ENCODE measurements at regions not wholly inside any gene's neighbourhood (a gene's known extent, or its start where the extent isn't known, plus 50 kb on each side); places are given as distances from the start of the nearest gene placed in this dataset.

DNA sequence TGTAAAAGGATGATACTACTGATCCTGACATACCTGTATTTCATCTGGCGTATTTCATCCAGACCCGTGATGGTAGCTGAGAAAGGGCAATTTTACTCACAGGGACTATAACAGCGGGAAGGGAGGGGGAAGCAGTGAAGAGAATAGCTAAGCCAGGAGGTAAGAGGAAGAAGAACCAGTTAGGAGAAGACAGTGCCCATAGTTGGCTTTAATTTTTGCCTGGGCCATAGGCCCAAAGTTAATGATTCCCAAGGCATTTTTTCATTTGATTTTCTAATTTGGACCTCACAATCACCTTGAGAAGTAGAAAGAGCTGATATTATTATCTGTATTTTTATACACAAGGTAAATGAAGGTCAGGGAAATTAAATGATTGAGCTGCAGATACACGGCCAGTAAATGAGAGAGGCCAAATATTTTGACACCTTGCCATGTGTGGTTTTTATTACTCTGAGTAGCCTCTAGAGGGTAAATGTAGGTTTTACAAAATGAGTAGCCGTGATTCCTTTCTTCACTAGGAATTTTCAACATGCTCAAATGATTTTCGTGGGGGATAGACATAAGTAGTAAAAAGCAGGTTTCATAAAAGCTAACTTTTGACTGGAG lies 382.2 kb downstream of the FUT8 start:
- DNase-seq: no peak

DNA sequence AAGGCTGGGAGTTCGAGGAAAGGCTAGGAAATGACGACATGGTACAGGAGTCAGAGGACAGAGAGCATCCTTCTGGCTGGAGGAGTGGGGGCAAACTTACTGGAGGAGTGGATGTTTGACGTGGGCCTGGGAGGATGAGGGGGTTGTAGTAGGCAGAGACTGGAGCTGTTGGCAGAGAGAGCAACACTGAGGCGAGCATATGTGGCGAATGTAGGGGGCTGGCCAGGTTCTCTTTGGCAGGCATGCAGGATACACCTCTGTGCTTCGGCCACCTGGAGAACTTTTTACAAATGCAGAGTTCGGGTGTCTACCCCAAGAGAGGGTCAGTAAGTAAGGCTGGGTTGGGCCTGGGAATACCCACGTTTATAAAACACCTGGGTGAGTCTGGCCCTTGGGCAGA lies 385.7 kb downstream of the FUT8 start:
- DNase-seq: no peak

DNA sequence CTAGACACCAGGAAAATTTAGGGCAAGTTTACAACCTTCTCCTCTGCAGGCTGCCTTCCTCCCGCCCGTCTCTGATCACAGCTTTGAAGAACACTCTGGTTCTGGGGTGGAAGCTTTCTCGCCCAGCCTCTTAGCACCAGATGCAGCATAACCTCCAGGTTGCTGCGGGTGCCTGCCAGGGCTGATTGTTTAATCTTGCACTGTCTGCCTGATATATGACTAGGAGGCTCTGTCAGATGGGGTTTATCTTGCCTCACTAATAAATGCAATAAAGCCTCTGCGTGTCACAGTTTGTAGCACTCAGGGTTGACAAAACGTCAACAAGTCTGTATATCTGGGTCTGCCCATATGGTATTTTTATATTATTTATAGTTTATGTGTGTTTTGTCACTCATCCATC lies 388.2 kb downstream of the FUT8 start:
- no peak for DNase-seq

DNA sequence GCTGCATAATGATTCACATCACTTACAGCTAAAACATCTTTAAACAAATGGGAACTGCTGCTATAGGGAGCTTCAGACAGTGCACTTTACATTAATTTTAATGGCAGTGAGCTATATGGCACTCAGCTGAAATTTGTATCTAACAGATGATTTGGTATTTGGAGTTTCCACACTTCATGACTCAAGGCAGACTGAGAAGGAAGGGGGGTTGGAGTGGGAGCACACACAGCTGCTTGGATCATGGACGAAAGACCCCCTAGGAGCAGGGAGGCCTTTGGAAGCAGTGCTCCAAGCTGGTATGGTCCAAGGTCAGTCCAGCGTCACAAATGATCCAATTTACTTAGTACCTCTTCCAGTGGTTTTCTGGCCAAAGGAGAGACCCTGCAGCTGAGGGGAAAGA lies 389.7 kb downstream of the FUT8 start:
- DNase-seq: no peak

DNA sequence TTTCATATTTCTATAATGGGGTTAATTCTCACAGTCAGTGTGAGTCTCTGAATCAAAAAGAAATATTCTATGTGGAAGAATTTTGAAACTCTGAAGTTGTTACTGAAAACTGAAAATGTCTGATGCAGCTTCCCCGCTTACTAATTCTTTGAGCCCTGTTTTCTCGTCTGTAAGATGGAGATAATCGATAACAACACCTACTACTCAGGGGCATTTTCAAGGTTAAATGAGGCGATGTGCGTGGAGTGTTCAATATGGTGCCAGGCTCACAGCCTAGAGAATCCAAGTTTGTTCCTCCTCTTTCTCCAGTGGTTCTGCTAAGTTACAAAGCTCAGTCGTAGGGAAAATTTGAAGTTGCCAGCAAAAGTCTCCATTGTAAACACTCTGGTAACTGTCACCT lies 391.4 kb downstream of the FUT8 start:
- no peak for DNase-seq

DNA sequence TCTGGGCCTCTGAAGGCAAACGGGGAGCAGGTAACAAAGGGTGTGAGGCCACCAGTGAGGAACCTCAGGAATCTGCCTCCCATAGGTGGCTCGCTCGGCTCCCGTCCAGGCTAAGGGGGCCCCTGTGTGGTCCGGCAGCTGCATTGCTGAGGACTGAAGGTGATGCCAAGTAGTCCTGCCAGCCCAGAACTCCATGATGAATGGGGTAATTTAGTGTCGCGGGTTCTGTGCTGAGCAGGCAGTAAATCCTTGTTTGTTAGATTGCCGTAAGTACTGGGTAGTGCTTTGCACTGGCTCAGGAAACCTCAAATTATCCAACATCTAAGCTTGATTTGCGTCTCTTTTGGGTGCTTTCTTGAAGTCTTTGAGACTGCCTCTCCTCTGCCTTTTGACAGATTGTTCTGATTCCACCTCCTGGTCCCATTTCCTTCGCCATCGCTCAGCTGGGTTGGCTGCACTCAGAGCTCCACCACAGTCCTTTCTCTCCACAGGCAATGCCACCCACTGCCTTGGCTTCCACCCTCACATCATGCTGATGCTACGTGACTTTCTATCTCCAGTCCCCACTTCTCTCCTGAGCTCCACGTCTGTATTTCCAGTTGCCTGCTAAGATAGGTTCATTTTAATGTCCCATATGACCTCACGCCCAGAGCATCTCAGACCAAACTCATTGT lies 392.0 kb downstream of the FUT8 start:
- no peak for DNase-seq

DNA sequence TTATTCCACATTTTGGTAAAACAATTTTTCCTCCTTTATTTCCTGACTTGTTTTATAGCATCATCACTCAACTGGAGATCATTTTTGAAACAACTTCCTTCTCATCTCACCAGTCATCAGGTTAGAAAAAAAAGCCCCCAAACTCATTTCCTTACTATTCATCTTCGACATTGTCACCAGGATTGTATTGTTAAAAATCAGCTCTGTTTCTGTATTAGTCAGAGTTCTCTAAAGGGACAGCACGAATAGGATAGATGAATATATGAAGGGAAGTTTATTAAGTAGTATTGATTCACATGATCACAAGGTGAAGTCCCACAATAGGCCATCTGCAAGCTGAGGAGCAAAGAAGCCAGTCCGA lies 392.6 kb downstream of the FUT8 start:
- no peak for DNase-seq

DNA sequence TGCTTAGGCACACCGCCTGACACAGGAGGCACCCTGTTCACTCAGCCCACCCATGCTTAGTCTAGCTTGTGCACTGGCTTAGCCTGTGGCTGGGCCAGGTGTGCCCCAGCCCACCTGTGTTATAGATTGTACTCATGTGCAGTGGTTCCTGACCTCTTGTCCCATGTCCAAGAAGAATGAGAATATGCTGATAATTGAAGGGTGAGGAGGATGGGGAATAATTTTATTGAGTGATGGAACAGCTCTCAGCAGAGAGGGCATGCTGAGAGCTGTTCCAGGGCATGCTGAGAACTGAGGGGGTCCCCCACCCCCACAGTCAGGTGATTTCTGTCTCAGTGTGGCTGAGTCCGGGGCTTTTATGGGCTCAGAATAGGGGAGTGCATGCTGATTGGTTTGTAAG lies 395.9 kb downstream of the FUT8 start:
- no peak for DNase-seq

DNA sequence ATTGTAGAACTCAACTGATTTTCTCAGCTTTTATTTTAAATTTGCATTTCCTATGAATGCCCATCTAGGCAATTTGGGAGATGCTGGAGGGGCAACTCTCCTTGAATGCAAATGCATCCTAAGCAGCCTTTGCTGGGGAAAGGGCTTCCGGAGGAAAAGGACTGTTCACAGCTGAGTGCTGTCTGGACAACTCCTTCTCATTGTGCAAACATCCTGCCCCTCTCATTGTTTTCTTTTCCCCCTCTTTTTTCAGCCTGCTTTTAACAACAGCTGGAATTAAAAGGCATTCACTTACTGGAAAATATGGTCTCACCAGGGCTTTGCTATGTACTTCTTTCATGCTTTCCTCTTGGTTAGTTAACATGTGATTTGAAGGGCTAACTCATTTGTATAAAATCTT lies 397.8 kb downstream of the FUT8 start:
- no peak for DNase-seq

DNA sequence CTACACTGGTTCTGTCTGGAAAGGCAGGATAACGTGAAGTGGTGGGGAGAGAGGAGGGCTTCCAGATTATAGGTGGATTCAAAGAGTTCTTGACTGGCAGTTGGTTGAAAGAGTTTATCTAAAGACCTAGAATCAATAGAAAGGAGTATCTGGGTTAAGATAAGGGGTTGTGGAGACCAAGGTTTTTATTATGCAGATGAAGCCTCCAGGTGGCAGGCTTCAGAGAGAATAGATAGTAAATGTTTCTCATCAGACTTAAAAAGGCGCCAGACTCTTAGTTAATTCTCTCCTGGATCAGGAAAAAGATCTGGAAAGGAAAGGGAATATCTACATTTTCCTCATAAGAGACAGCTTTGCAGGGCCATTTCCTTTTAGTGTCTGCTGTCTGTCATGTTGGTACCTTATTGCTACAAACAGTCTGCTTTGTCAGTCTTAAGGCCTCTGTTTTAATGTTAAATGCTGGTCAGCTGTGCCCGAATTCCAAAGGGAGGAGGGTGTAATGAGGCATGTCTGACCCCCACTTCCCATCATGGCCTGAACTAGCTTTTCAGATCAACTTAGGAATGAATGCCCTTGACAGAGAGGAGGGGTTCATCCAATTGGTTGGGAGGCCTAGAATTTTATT lies 401.3 kb downstream of the FUT8 start:
- no peak for DNase-seq

DNA sequence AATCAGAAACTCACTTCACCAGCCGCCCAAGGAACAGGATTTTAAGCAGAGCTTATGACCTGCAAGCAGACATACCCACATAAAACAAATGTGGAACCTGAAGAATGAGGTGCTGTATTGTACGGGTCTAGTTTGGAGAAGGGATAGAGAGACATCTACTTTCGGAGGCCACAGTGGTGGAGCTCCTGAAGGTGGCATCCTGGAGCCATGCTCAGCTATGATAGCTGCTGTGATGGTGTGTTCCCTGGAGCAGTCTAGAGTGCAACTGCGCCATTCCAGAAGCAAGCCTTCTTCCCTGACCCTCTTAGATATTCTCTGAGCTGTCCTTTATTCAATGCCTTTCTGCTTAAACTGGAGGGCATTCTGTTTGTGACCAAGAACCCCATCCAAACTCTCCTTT lies 402.6 kb downstream of the FUT8 start:
- no peak for DNase-seq

DNA sequence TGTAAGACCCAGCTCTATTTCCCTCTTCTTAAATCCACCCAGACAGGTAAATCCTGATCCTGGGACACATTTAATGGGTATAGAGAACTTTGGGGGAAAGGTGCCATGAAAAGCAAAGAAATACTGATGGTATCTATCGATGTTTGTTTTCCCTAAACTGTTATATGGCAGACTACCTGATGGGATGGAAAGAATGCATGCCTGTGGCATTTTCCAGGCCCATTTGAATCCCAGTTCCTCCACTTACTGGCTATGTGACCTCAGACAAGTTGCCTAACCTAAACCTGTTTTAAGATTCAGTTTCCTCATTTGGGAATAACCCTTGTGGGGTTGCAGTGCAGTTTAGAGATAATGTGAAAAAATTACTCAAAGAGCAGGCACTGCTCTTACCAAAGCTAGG lies 404.5 kb downstream of the FUT8 start:
- no peak for DNase-seq

DNA sequence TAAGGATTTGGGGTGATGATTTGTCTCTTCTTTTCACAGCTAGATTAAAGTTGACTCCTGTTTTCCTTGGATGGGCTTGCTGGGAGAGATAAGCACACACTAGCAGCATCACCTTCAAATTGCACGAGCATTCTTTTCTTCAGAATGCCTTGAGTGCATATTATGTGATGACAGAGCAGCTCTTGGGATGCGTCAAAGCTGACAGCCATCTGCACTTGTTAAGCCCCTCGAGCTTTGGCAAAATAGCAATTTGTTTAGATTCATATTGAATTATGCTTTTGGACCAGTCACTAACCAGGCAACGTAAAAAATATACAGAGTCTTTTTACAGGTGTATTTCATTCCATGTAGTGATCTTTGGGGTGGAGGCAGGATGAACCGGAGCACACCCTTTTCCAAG lies 407.0 kb downstream of the FUT8 start:
- DNase-seq: no peak

DNA sequence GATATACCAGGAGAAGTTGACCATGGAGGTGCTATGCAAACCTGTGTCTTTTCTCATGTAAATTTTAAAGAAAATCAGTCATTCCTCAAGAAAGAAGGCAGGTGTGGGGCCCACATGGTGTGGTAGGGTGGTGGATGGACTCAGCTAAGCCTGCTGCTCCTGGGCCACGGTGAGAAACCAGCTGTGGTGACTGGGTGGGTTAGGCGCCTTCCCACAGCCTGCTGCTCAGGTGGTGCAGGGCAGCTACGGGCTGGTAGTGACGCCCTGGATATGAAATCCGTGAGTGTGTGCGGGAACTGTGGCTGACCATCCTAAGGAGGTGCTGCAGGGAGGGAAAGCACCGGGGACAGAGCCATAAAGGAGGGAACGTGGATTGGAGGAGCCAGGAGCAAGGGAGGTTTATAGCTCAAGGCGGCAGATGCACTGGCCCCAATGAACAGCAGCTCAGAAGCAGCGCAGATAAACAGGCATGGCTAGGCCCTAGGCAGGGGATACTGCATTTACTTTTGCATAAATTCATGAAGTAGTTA lies 408.8 kb downstream of the FUT8 start:
- no peak for DNase-seq

DNA sequence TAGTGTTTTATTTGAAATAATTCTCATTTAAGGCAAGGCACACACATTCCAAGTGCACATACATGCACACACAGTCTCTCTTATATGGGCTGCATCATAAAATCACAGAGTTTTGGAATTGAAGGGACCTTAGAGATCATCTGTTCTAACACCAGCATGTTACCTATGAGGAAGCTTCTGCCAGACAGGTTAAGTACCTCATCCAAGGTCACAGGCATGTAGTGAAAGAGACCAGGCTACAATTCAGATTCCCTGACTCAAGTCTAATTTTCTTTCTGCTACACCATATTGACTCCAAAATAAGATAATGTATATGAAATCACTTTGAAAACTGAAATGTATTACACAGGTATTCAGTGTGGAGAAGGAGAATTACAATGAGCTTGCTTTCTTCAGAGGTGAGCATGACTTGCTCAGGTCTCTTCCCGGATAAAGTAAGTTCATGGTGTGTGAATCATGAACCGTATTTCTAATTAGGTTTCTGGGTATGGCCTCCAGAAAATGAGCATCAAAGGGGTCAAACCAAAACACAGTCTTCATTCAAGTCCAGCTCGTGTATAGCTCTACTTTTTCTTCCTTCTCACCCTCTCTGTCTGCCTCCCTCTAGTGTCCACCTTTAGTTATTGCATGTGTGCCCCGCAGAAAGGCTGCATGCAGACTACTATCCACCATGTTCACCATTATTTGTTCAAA lies 411.9 kb downstream of the FUT8 start:
- peak; percentile 89 for DNase-seq

DNA sequence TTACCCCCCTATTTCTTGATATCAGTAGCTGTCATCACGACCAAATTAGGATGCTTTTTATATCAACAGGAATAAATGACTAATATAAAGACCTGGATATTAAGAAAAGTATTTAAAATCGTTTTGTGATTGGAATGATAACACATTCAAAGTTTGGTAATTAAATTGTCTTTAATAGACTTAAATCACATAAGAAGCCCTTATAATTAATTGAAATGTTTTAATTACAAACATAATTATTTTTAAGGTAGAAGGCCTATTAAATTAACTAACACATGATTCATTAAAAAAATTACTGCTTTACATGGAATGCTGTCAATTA lies 412.4 kb downstream of the FUT8 start:
- DNase-seq: no peak

DNA sequence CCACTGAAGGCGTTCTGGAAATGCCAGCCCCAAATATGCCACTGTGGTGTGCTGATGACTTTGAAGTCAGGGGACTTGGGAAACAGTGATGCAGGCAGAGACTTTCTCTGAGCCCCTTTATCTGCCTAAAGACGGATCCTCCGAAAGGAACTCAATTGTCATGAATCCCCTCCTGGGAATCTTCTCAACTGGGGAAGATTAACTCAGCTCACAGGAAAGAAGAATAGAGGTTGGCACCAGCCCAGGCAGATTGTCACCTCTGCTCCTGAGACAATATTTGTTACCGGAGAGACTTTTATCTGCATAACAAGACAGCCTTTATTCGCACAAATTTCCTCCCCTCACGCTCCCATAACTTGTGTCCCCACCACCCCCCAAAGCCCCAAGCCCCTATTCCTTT lies 414.4 kb downstream of the FUT8 start:
- DNase-seq: no peak

DNA sequence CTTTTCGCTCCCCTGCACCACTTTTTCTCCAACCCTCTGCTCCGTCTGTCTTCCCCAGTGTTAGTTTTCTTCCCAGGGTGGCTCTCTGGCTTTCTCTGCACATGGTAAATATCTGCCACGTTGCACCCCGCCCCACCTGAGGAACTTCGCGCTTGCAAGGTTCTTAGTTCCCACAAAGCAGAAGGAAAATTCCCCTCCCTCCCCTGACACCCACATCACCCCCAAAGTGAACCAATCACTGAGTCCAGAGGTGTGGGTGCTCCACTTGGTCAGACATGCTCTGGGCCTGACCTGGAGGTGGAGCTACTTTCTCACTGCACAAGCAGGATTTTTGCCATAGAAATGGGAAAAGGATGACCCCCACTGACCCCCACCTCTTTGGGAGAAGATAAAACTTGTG lies 415.0 kb downstream of the FUT8 start:
- no peak for DNase-seq

DNA sequence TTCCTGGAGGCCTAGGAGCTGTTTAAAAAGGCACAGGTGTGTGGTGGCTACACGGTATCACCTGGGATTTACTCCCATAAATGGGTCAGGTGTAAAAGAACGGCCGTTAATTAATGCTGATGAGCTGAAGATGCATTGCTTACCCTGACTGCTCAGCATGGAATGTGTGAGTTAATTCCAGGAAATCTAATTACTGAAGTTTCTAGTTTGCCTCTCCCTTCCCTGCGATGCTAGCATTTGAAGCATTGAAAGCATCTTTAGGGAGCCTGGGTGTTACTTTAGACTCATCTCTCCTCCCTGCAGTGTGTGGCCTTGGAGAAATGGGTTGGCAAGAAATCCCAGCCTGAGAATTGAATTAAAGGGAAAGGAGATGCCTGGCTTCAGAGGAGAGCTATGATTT lies 415.9 kb downstream of the FUT8 start:
- no peak for DNase-seq

DNA sequence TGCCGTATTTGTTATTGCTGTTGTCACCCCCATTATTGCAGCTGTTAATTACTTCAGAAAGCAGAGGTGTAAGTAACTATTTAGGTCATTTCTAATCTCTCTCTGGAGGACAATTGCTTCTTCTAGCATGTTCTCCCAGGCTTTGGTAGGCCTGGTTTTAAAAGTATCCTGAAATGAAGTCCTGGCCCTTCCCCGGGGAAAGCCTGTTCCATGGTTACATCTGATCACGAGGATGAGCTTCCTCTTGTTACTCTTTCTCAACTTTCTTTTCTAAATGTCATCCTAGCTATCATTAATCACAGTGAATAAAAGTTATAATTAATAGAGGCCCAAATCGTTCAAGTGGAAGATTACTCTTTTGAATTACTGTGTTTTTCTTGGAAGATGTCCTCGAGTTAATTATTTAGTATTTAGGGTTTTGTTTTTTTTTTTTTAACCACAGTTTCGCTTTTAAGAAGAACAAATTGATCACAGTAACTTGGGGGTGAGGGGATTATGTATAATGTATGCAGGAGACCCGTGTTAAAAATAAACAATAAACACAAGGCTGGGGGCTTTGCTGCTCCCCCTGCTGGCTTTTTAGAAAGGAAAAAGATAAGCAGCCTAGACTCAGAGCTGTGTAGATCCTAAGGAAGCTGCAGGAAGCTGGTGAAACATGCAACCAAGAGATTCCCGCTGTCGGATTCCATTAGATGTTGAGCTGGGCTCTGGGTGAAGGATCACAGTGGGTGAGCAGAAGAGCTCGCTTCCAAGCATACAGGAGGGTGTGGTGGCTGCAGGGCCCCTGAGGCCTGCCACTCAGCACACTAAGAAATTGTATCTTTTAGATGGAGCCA lies 420.1 kb downstream of the FUT8 start:
- DNase-seq: peak; percentile 22

DNA sequence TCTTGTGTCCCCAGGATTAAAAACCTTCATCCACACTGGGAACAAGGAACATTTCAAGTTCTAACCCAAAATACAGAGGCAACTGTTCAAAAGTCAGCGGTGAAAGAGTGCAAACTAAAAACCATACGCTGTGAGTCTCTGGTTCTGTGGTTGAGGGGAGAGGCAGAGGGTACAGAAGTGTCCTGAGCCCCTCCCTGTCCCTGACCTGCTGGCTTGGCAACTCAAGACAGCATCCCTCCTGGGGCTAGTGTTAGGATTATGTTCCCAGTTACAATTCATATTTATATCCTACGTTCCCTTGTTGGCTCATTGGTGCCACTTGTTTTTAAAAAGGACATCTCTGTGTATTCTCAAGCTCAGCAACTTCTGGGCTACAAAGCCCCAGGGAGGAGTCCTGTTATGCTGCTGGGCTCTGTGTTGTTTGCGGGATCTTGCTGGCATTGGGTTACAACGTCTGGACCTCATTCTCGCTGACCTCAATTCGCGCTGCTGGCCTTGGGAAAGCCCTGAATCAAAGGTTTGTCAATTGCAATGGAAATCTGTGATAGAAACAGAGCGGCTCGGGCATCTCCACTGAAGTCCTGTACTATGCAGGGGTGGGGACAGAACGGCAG lies 420.8 kb downstream of the FUT8 start:
- no peak for DNase-seq

DNA sequence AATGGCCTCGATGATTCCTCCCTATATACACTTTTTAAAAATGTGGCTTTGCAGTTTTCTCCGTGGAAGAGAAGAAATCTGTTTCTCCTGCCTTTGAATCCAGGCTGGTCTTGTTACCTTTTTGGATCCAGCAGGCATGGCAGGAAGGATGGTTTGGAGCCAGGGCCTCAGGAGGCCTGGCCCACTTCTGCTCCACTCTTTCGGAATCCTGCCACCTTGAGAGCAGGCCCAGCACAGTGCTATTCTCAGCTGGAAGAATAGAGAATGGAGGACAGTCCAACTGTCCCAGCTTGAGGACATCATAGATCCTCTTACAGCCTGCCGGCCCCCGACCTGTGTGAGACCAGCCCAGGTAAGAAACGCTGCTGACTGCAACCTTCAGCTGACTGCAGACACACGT lies 421.5 kb downstream of the FUT8 start:
- DNase-seq: no peak

DNA sequence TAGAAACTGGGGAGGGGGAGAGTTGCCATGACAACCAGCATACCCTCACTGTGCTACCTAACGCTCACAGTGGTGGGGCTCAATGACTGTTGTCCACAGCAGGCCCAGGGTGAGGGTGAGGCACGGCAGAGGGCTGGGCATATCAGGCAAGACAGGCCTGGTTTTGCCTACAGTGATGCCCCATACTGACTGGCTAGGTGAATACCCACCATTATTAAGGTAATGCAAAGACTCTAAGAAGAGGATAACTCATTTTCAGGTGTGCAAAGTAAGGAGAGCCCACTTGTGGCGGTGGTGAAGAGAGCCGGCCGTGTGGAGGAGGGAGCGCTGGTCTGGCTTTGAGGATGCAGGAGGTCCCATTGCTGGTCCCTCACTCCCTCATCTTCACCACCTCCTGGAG lies 422.3 kb downstream of the FUT8 start:
- DNase-seq: no peak
